GM18909 (cell line): ENCODE measurements at regions not wholly inside any gene's neighbourhood (a gene's known extent, or its start where the extent isn't known, plus 50 kb on each side); places are given as distances from the start of the nearest gene placed in this dataset.

Source experiments
- ATAC-seq: cut with Tn5 transposase; IDR thresholded peaks from one replicate; pipeline ENCODE4 v1.9.1; 2021; ENCODE audit warnings: mild to moderate bottlenecking; ENCODE audit not compliant: unreplicated experiment, poor library complexity

- no peak for ATAC-seq
Measured at GRCh38 chr2:15996536-15997423, 56.4 kb downstream of the MYCN start.
